ENCODE measurements at regions not wholly inside any gene's neighbourhood (a gene's known extent, or its start where the extent isn't known, plus 50 kb on each side); places are given as distances from the start of the nearest gene placed in this dataset.

DNA sequence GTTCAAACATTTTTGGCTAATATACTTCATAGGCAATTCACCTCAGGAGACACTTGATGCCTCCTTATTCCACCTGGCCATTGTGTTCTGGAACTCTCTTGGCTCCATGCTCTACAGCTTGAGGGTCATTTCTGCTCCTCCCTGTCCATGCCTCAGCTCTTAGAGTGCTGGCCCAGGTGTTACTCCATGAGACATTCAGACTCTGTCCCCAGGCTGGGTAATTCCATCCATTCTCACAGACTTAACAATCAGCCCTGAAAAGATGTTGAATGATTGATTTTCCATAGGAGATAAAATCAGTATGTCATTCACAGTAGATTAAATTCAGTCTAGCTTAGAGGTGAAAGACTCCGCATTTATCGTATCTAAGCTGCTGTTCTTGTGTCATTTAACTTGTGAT, 168.6 kb upstream of the CWC22 start:
- DNase-seq = no peak
- intact Hi-C loops (cut with DNase I) = no loop called here

DNA sequence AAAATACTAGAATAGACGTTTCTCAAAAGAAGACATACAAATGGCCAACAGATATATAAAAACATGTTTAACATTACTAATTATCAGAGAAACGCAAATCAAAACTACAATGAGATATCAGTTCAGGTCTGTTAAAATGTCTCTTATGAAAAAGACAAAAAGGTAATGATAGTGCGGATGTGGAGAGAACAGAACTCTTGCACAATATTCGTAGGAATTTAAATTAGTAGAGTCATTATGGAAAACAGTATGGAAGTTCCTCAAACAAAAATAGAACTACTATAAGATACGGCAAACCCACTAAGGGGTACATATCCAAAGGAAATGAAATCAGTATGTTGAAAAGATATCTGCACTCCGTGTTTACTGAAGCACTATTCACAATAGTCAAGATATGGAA, 167.5 kb upstream of the CWC22 start:
- intact Hi-C loops (cut with DNase I) = no loop called here
- DNase-seq = no peak

DNA sequence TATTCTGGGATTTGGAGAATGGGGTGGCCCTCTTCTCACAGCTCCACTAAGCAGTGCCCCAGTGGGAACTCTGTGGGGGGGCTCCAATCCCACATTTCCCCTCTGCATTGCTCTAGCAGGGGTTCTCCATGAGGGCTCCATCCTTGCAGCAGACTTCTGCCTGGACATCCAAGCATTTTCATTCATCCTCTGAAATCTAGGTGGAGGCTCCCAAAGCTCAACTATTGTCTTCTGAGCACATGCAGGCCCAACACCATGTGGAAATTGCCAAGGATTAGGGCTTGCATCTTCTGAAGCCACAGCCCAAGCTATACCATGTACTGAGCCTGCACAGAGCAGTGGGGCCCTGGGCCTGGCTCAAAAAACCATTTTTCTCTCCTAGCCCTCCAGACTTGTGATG, 162.4 kb upstream of the CWC22 start:
- no peak for DNase-seq

DNA sequence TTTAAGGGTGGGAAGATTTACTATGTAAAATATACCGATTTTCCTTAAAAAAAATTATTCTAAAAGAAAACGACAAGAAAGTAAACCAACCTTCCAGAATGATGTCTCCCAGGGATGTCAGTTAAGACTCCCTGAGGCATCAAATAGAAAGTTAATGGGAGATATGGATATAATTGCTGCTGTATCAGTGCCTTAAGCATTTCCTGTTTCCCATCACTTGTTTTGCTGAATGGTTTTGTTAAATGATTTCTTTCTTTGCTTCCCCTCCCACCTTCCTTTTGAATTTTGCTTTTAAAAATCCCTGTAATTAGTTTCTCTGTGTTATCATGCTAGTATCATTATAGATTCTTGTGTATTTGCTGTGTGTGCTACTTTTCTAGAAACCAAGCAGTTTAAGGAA, 154.3 kb upstream of the CWC22 start:
- intact Hi-C loops (cut with DNase I) = no loop called here
- DNase-seq = no peak

More for the DNA sequence above, 162.4 kb upstream of the CWC22 start:
- intact Hi-C loops (cut with DNase I) = no loop called here

DNA sequence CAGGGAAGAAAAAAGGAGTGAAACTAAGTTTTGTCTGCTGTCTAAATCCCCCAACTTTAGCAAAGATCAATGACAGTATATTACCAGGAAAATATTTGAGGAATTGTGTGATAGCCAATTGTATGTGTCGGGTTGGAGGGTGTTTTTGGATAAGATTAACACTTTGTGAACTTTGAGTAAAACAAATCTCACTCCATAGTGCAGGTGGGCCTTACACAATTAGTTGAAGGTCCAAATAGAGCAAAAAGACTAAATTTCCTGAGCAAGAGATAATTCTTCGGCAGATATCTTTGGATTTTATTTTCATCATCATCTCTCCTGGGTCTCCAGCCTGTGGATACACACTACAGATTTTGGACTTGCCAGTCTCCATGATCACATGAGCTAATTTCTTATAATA, 152.8 kb upstream of the CWC22 start:
- no peak for DNase-seq
- intact Hi-C loops (cut with DNase I) = no loop called here

DNA sequence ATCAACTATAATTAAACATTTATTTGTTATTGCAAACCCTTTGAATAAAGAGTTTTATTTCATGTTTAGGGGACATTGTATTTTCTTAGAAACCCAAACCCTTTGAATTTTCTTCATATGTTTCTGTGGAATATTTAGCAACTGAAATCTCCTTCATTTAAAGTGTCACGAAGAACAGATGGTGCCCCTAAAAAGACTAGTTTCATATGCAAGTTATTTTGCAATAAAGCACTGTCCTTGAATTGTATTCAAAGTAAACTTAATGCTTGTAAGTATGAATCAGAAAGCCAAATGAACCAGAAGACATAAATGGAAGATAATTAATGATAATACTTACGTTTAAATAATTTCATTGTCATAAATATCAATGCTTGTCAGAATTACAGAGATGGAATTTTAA, 151.9 kb upstream of the CWC22 start:
- no peak for DNase-seq
- intact Hi-C loops (cut with DNase I) = no loop called here

DNA sequence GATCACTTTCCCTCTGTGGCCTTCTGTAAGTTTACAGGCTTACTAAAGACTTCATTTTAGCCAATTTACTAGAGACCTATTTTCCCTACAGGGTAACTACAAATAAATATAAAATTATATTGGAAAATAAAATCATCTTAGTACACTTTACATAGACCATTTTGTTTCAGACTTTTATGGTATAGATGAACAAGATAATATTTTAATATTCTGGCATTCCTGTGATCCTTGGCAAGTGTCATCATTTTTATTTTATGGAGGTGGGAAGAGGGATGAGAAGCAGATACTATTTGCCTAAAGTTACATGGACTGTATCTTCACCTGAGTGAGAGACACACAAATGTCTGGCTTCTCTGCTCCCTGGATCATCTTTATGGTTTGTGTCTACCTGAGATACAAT, 149.6 kb upstream of the CWC22 start:
- intact Hi-C loops (cut with DNase I) = no loop called here
- DNase-seq = no peak

DNA sequence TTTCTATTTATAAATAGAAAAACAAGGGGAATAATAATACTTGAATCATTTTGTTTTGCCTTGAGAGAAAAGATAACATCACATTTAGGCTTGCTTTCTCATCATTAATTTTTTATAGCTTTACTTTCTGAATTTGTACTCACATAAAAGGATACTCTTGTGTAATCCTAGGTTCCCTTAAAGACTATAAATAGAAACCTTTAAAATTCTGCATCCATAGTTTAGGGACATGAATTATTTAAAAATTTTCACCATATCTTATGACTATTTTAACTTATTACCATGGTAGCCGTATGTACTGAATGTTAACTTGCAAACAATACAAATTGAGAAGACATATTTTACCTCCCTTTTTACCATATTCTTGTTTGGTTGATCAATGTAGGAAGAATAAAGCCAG, 143.5 kb upstream of the CWC22 start:
- no peak for DNase-seq
- intact Hi-C loops (cut with DNase I) = no loop called here

DNA sequence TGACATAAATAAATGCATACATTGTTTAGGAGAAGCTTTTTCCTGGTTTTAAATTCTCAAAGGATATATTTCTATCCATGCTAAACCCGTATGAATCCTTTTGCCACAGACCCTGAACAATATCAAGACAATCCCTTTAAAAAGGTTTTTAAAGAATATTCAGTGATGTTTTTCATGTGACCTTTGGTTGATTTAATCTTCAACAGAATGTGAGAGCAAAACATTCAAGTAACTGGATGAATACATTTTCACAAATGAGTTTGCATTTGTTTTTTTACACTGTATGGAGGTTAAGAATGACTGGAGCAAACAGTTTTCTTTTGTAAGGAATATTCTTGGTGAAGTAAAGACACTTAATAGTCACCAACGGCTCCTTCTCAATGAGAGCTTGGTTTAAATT, 139.4 kb upstream of the CWC22 start:
- intact Hi-C loops (cut with DNase I) = no loop called here
- no peak for DNase-seq

DNA sequence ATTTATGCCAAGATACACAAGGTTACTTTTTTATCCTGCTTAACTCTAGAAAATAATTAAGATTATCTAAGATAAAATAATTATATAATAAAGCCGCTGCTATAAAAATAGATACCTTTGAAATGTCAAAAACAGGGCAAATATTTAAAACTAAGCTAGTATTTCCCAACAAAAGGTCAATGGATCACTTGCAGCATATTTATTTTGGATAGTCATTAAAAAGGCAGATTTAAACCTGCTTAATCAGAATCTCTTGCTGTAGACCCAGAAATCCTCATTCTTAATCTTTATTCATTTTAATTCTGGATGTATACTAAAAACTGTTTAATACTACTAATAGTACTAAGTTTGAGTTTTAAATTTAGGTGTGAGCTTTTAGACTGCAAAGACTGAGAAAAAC, 139.0 kb upstream of the CWC22 start:
- no peak for DNase-seq
- intact Hi-C loops (cut with DNase I) = no loop called here

DNA sequence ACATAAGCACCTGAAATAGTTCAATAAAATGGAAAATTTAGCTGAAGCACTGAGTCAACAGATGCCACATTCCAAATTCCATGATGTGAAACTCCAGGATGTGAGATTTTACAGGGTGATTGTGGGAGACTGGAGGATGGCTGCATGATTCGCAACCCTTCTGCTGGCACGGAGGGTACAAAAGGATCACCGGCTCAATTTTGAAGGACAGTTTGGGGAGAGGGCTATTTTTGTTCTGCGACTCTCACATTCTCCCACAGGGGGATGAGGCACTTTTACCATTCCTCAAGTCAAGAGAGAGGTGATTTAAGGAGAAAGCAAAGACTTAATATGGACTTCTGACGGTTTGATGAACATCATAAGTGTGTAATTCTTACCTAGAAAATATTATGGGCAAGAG, 138.1 kb upstream of the CWC22 start:
- intact Hi-C loops (cut with DNase I) = no loop called here
- no peak for DNase-seq

DNA sequence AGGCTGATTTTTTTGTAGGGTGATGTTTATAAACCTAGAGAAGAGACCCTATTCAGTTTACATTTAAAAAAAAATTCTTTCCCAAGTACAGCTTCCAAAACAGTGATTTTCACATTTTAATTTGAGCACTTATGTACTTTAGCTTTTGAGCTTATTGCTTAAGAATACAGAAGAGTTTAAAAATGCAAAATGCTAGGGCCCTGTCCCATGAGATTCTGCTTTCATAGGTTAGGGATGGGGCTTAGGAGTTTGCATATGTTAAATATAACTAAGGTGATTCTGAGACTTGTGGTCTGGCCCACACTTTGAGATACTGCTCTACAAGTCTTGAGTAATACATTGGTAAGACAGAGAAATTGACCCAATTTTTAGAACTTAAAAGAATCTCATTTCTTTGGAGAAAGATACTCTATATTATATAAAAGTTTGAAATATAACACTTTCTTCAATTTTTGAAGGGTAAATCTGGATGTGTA, 137.3 kb upstream of the CWC22 start:
- DNase-seq = no peak
- intact Hi-C loops (cut with DNase I) = no loop called here

DNA sequence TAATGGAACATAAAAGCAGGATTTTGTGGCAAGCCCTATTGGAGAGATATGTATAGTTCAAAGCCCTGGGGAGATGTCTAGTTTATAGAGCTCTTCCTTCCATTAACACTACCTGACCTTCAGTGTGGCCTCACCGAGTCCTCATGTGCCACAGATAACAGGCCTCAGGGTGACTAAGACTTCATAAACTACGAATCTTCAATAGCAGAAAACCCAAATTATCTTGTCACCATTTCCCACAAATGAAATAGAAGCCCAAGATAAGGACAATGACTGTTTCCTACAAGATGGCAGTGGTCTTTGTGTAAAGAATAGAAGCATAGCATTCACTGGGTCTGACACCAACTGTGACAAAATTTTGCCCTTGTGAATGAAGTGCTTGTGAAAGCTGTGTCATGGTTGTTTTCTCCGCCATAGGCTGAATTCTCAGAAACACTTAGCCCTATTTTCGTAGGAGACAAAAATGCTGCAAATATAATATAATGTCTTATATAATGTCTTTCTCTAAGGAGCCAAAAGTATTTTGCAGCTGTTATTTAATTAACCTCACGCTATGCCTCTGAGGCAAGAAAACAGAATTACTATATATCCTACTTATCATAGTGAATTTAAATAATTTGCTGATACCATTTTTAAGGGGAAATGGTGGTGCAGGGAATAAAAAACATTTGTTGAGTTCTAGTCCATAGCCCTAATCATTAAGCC, 136.7 kb upstream of the CWC22 start:
- DNase-seq = no peak
- intact Hi-C loops (cut with DNase I) = no loop called here

DNA sequence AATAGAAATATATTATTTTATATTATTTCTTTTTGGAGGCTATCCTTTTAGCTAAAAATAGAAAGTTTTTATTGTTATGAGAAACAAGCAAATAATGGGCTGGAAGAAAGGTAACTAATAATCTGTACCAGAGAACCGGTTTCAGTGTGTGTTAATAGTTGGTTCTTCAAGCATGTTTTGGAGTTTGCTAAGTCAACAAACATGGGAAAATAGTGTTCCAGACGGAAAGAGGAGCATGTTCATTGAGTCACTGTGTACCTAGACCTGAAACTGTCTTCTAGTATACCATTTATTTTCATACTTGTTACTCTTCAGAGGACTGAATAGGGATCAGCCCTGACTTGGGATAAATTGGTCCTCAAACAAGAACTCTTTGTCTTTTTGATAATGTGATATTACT, 134.5 kb upstream of the CWC22 start:
- DNase-seq = no peak
- intact Hi-C loops (cut with DNase I) = no loop called here

DNA sequence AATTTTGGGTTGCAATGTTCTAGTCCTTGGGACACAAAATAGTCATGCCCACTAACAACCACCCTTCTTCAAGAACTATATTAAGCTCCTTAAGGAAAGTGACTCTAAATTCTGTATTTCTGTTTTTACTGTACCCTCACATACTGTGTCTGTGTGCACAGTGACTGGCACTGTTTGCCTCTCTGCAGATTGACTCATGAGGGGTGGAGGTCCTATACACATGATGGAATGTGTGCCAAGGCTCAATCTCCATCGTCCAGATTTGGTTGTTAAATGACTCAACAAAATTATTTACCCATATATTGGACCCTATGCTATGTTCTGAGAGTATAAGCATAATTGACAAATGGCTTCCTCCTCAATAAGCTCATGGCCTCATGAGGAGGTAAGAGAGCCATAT, 126.6 kb upstream of the CWC22 start:
- DNase-seq = no peak
- intact Hi-C loops (cut with DNase I) = no loop called here

DNA sequence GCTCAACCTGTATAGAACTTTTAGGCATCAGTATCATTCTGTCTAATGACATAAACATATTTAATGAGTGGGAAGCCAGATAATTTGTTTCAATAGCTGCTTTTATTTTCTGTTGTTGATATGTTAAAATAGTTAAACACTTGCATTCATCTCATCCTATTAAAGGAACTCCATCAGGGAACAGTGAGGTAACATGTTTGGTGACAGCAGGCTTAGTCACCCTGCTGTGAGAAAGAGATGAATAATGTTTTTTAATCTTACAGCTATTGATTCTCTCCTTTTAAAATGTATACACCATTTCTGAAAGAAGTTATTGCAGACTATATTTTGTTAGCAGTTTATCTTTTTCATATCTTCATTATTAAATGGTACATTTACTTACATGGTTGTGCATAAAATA, 123.3 kb upstream of the CWC22 start:
- no peak for DNase-seq

DNA sequence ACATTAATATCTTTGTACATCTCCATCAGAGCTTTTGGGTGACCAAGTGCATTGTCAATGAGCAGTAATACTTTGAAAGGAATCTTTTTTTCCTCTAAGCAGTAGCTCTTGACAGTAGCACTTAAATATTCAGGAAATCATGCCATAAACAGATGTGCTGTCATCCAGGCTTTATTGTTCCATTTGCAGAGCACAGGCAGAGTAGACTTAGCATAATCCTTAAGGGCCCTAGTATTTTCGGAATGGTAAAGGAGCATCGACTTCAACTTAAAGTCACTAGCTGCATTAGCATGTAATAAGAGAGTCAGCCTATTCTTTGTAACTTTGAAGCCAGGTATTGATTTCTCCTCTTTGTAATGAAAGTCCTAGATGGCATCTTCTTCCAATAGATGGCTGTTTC, 121.8 kb upstream of the CWC22 start:
- intact Hi-C loops (cut with DNase I) = loop anchor here (10.0 kb wide), 1 partner anchor 1586 kb away; no protein-coding TSS in a partner anchor
- DNase-seq = no peak

More for the DNA sequence above, 123.3 kb upstream of the CWC22 start:
- intact Hi-C loops (cut with DNase I) = no loop called here

DNA sequence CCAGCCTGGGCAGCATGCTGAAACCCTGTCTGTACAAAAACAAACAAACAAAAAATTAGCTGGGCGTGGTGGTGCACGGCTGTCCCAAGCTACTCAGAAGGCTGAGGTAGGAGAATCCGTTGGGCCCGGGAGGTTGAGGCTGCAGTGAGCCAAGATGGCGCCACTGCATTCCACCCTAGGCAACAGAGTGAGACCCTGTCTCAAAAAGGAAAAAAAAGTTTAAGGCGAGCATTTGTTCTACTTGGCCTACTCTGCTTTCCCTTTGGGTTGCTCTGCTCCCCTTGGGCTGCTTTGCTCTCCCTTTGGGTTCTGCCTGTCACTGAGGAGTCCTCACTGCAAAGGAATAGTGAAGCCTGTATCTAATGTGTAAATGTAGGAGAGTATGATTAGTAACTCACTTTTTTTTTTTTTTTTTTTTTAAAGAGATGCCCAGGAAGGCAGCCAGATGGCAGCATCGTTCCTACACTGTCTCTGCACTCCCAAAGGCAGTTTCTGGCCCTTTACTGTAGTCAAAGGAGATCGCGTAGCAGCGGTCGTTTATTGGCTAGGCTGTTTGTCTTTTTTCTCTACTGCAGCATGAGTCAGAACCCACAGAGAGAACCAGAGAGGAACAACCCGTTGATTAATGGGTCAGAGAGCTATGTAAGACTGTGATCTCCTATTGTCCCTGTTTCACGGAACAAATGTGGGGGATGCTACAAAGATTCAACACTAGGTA, 118.3 kb upstream of the CWC22 start:
- peak; percentile 35 to 89 (median 68) for DNase-seq
- intact Hi-C loops (cut with DNase I) = loop anchor here (10.0 kb wide), 1 partner anchor 1589 kb away; no protein-coding TSS in a partner anchor

DNA sequence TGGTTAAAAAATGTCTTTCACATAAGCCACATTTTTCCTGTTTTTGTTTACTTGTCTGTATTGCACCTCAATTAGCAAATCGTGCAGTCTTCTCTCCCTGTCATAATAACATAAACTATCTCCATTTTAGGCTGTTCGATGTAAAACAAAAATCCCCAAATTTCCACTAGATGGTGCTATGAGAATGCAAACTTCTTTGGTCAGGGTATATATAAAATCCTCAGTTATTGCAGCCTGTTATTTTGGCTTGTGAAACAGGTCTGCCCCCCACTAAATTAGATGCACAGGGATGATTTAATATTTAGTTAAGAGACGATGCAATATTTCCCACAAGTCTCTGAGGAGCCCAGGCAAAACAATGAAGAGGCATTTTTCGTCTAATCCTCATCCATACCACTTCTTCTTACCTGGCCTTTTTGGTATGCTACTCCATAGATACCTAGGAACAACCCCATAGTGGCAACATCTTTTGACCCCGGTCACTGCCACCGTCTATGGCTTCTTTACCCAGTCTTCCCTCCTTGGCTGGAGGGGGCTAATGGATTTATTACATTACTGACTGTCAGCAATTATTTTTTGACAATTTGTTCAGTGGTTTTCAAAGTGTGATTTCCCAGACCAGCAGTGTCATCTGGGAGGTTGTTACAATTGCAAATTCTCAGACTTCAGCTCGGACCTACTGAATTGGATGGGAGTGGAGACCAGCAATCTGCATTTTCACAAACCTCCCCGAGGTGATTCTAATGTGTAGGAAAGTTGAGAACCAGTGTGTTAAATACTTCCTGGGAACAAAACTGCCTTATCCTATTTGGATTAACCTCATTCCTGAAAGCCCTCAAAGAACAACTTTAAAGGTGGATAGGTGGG, 117.4 kb upstream of the CWC22 start:
- intact Hi-C loops (cut with DNase I) = loop anchor here (10.0 kb wide), 1 partner anchor 1590 kb away; no protein-coding TSS in a partner anchor
- peak in 2 of 42 donors; percentile 3 to 60 for DNase-seq

DNA sequence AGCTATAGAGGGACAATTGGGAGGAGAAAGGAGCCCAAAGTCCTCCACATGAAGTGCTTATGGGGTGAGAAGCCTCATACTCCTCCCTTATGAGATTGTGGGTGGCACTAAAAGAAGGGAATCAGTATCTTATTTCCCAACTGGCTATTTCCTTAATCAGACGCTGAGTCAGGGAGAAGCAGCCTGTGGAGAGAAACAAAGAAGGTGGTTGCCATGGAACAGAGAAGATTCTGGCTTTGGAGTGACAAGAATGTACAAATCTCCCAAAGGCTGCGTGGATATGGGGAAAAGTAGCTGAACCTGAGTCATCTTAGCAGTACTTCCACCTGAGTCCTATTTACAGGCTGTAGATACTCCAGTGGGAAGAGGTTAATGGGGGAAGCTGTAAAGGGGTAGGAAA, 115.8 kb upstream of the CWC22 start:
- intact Hi-C loops (cut with DNase I) = loop anchor here (10.0 kb wide), 1 partner anchor 1592 kb away; no protein-coding TSS in a partner anchor

More for the DNA sequence above, 115.8 kb upstream of the CWC22 start:
- DNase-seq = peak in 11 of 42 donors; percentile 2 to 57 (median 12)
